GM19238 (cell line): ENCODE measurements at regions not wholly inside any gene's neighbourhood (a gene's known extent, or its start where the extent isn't known, plus 50 kb on each side); places are given as distances from the start of the nearest gene placed in this dataset.

Source experiments
- DNase-seq: peaks from one replicate; pipeline ENCODE4 v3.0.0; 2011; ENCODE audit warnings: low spot score; ENCODE audit not compliant: insufficient read length

- no peak for DNase-seq
Measured at GRCh38 chr13:76459863-76460262, 426.3 kb downstream of the KCTD12 start.

GRCh38 chr13:76455960-76456359 is 430.2 kb downstream of the KCTD12 start:
- no peak for DNase-seq

- DNase-seq = no peak
Measured at GRCh38 chr13:76454991-76455390, 431.2 kb downstream of the KCTD12 start.

DNA sequence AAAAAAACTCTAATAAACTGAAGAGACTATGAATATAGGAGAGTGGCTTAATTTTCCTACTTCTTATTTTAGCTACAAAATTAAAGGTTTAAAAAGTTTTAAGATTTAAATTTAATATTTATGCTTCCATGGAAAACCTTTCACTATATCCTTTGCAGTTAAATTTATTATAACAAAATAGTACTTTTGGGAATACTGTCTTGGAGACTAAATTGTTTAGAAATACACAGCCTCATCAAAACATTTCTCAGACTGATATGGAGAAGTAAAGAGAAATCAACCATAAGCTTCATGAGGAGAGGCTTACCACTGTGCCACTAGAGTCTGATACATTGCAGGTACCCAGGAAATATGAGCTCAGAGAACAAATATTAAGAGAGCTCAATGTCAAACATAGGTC is 436.5 kb downstream of the KCTD12 start:
- no peak for DNase-seq

DNA sequence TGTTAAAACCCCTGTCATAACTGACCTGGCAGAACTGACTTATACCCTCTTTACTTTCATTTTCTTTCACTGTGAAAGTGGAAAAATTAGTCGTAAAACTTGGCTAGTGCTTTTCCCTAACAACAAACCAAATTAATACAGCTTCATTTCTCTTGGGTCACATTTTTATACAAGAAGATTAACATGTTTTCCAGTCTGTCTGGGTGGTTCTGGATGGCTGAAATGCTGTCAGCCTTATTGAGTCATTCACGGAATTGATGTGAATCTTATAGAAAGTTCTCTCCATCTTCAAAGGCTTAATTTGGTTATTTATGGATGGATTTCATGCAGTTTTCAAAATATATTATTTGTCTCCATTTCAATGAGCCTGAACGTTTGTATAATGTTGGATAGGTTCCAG is 440.0 kb downstream of the KCTD12 start:
- DNase-seq = no peak

DNA sequence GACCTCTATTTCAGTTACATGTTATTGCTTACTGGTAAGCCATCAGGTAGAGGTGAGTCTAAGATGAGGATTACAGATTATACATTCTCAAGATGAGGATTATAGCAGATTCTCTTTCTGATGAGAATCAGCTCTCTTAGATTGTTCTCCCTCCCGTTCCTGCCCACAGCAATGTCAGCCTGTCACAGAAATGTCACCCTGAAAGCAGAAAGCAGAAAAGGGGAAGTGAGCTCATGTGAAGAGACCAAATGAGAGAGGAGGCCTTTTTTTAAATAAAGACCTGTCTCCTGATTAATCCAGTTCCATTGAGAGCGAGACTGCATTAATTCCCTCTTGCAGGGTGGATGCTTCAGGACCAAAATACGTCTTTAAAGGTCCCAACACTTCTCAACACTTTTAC is 445.6 kb downstream of the KCTD12 start:
- DNase-seq = peak; percentile 3

GRCh38 chr13:76439546-76439945 is 446.7 kb downstream of the KCTD12 start:
- DNase-seq = no peak

GRCh38 chr13:76438050-76438449 is 448.2 kb downstream of the KCTD12 start:
- DNase-seq = no peak

DNA sequence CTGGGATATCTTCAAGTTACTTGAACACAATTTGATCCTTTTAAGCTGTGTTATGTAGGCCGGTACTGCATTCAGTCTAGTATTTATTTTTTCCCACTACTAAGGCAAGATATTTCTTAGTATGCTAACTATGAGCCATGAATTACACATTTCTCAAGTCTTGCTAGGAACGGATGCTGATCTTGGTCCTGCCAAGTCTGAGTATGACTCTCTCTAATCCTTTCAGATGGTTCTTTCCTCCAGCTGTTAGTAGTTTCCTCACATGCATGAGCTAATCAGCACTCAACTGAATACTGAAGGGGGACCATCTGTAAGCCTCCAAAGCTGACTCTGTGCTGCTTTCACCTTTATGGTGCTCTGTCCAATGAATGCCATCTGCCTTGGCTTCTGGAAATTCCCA is 460.3 kb downstream of the KCTD12 start:
- no peak for DNase-seq

DNA sequence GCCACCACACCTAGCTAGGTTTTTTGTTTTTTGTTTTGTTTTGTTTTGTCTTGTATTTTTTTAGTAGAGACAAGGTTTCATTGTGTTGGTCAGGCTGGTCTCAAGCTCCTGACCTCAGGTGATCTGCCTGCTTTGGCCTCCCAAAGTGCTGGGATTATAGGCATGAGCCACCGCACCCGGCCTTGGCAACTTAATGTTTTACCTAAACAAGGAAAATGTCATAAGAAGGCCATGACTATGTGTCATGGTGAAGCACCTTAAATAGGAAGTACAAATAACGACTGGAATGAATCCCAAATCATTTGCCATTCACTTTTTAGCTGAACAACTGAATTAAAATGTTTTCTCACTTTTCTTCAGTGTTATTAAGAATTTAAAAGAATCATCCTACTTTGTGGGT is 465.2 kb downstream of the KCTD12 start:
- no peak for DNase-seq

DNA sequence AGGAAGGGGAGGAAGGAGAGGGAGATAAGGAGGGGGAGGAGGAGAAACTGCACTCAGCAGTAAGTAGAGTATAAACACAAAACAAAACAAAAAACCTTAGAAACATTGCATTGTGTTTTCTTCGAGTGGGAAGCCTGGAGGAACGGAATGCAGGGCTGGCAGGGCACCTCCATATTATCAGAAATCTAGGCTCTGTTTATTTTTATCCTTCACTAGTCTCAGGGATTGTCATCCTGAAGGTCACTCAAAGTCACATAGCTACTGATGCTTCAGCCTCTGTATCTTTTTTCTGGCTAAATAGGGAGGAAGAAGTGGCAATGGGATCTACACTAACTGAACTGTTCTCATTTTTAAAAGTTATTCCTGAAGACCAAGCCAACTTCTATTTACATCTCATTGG is 467.8 kb downstream of the KCTD12 start:
- DNase-seq = no peak

GRCh38 chr13:76414320-76414719 is 471.9 kb downstream of the KCTD12 start:
- DNase-seq = no peak

DNA sequence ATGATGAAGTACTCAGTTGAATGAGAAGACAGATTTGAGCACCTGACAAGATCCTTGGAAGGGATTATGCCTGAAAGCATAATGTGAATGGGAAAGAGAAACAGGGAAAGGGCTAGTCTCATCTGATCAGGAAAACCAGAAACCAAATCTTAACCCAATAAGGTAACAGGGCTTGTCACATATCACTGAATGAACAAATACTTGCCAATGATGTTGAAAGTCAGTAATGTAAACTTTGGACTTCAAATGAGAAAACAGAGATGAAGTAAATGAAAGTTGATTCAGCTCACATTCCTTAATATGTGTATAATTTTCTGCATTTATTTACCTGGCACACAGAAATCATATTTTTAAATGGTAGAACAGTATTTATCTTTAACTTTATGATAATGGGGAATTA is 480.0 kb downstream of the KCTD12 start:
- no peak for DNase-seq

DNA sequence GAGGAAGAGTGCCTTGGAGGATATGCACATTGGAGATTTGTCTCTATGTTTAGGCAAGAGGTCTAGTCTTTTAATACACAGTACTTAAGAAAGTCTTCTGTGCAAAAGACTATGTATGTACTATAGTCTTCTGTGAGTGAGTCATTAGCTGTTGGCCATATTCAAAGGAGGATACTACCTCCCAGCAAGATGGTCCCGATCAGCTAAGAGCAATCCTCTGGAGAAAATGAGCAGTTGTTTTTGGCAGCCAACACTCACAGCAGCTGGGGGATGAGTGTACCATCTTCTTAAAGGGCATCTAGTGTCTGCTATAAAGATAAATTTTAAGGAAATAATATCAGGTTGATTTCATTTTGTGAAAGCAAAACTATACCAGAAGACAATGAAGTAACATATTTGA is 487.8 kb downstream of the KCTD12 start:
- DNase-seq = no peak

DNA sequence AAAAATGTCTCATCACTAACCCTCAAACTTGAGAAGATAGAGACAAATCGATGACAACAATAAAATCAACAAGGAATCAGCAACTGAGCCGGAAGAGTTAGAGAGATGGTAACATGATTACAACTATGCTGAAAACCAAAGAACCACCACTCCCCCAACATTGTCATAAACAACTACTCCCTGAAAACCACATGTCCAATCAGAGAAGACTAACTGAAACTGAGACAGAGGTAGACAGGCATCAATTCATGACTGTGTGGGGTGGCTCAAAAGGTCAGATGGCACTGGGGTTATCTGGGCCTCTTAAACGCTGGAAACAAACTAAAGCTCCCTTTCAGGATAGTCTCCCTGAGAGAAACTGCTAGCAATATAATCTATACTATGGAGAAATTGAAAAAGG is 488.8 kb downstream of the KCTD12 start:
- DNase-seq = no peak

DNA sequence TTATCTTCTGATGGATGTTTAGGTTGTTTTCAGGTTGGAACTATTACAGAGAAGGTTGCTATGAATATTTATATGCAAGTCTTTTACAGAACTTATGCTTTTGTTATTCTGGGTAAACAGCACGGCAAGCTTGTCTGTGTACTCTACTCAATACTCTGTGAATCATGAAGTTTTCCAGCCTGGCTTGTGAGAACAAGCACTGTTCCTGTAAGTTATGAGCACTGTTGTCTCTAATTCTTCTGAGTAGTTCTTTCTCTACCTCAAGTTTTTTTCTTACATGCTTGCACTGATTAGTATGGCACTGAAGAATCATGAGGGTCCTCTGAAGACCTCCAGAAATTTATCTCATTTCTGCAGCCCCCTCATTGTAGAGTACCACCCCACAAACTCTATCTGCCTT is 496.9 kb downstream of the KCTD12 start:
- DNase-seq = no peak

DNA sequence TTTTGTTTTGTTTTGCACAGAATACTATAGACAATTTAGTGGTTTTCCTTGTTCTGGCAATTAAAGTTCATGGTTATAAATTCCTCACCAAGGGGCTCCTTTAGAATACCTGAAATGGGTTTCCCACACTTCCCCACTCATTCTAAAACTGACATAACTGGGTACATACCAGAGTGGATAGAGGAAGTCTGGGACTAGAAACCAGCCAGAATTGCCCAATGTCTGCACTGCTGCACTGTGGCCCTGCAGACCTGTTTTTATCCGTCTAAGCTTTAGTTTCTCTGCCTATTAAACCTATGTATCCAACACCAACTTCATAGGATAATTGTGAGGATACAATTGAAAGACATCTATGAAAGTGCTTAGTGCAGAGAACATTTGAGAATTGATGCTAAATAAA is 498.6 kb downstream of the KCTD12 start:
- DNase-seq = no peak

DNA sequence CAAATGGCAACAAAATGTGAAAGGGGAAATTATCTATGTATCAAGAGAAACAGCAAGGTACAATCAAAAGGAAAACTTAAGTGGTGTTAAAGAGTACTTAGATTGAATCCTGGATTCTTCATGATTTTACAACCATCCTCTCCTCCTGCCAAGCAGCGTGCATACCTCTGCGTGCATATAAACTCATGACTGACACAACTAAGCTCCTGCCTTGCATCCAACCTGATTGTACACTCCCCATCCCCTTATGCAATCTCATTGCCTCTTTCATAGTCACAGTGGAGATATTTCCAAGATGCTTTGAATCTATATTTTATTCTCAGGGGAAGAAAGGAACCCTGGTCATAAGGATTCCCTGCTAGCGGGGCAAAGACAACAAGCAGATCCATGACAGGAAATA is 499.9 kb downstream of the KCTD12 start:
- DNase-seq = no peak

- DNase-seq = no peak
Measured at GRCh38 chr13:76385586-76385985, 500.6 kb downstream of the KCTD12 start.

DNA sequence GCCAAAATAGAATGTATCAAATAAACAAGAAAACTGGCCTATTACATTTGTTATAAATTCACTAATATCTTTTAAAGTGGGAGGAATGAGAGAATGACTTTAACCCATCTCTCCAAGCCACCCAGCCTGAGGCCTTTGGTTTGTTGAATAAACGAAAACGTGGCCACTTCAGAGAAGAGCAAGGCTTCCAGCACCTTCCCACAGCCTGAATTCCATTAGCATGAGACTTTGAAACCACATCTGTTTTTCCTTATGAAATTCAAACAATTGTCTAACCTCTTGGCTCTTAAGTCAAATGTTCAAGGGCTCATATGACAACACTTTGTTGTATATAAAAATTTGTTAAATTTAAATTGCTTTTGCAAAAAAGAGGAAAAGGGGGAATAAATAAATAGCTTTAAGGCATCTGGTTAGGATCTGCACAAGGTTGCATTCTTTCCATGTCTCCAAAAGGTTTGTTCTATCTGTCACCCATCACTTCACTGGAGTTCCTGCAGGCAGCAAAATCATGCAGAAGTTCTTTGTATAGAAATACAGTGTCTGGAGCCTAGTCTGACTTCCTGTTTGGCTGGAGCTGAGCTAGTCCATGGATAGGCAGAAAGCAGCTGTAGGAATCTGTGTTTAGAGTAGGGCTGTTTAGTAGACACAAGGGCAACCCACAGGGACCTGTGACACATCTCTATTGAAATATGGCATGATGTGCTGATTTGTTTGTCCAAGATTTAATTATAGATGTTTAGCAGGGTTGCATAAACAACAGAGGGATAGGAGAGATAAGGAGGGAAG is 502.3 kb downstream of the KCTD12 start:
- DNase-seq = no peak

- DNase-seq = no peak
Measured at GRCh38 chr13:76380446-76381065, 505.6 kb downstream of the KCTD12 start.

- no peak for DNase-seq
Measured at GRCh38 chr13:76379341-76380105, 506.7 kb downstream of the KCTD12 start.

DNA sequence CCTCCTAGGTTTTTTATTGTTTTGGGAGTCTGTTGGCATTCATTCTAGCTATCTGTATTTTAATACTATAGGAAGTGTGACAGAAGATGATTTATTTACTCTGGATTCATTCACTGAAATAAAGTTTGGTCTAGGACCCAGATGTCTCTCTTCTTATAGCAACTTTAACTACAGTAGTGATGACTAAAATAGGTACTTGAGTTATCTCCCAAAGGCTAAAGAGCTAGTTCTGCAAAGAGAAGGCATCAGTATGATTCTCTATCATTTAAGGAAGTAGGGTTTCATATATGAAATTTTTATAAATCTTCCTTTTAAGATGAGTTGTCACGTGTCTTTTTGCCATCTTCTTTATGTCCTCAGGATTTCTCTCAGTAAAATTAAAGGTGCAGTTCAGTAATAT is 507.4 kb downstream of the KCTD12 start:
- DNase-seq = no peak
